Neural crest cell (in vitro differentiated cells): ENCODE measurements at regions not wholly inside any gene's neighbourhood (a gene's known extent, or its start where the extent isn't known, plus 50 kb on each side); places are given as distances from the start of the nearest gene placed in this dataset.
"Not testable (repeated sequence)": the region's sequence is repeated elsewhere in the genome, so short reads cannot be mapped to it uniquely, and the experiment has no call there.

ENCODE experiments used
- DNase-seq: peaks from one replicate; pipeline ENCODE4 v3.0.0; 2021; ENCODE audit warnings: low read depth, mixed read lengths, low spot score
- H3K27ac Mint-ChIP-seq: one replicate; pipeline ENCODE4 v1.8.0; 2021; ENCODE audit warnings: mild to moderate bottlenecking, mixed read lengths; ENCODE audit not compliant: unreplicated experiment
- H3K27me3 Mint-ChIP-seq: 2 replicates; pipeline ENCODE4 v1.8.0; 2021; ENCODE audit warnings: low read depth, mild to moderate bottlenecking, mixed read lengths
- H3K36me3 Mint-ChIP-seq: 2 replicates; pipeline ENCODE4 v1.8.0; 2021; ENCODE audit warnings: low read depth, mild to moderate bottlenecking, mixed read lengths
- H3K4me1 Mint-ChIP-seq: 2 replicates; pipeline ENCODE4 v1.8.0; 2021; ENCODE audit warnings: mixed read lengths
- H3K4me3 Mint-ChIP-seq: one replicate; pipeline ENCODE4 v1.8.0; 2021; ENCODE audit warnings: mild to moderate bottlenecking, mixed read lengths
- H3K9me3 Mint-ChIP-seq: 2 replicates; pipeline ENCODE4 v1.8.0; 2021; ENCODE audit warnings: mixed read lengths
- CTCF ChIP-seq: fragments of 200-600 bp; sonication (generic); conservative IDR thresholded peaks from 2 replicates; pipeline ENCODE4 v1.5.0; 2021; ENCODE audit warnings: antibody characterized with exemption, mild to moderate bottlenecking

GRCh38 chr5:93993161-93993560 is 251.8 kb upstream of the POU5F2 start:
- peaks cover 3% of the 10 kb centered on the region for H3K36me3 Mint-ChIP-seq
- peaks cover 30% of the 10 kb centered on the region for H3K4me1 Mint-ChIP-seq
- no peak overlapping the region for H3K4me3 Mint-ChIP-seq
- H3K9me3 Mint-ChIP-seq, result no peaks in the 10 kb centered on the region
- no peak overlapping the region for H3K27ac Mint-ChIP-seq
- no peaks in the 10 kb centered on the region for H3K27me3 Mint-ChIP-seq
- DNase-seq, result no peak
- TF ChIP-seq CTCF, result no peak

- DNase-seq, result no peak
- H3K27ac Mint-ChIP-seq, result peak overlapping the region; percentile 82
These were observed 249.2 kb upstream of the POU5F2 start for GRCh38 chr5:93990504-93991070.

GRCh38 chr5:93985940-93986570 is 244.7 kb upstream of the POU5F2 start:
- Mint-ChIP-seq H3K4me1 (peaks cover 17% of the 10 kb centered on the region), H3K36me3 (peaks cover 21% of the 10 kb centered on the region)
- not testable (repeated sequence) for H3K9me3 Mint-ChIP-seq, DNase-seq, H3K27ac Mint-ChIP-seq, H3K27me3 Mint-ChIP-seq, H3K4me3 Mint-ChIP-seq

More at GRCh38 chr5:93990504-93991070, 249.2 kb upstream of the POU5F2 start:
- TF ChIP-seq CTCF, result no peak
- H3K27me3 Mint-ChIP-seq, result no peaks in the 10 kb centered on the region
- peak overlapping the region; percentile 72 for H3K4me3 Mint-ChIP-seq
- peaks cover 9% of the 10 kb centered on the region for H3K36me3 Mint-ChIP-seq
- peaks cover 8% of the 10 kb centered on the region for H3K9me3 Mint-ChIP-seq
- peaks cover 30% of the 10 kb centered on the region for H3K4me1 Mint-ChIP-seq

- Mint-ChIP-seq H3K4me3 (no peak overlapping the region), H3K4me1 (no peaks in the 10 kb centered on the region), H3K9me3 (peaks cover 35% of the 10 kb centered on the region), H3K36me3 (peaks cover 53% of the 10 kb centered on the region), H3K27me3 (no peaks in the 10 kb centered on the region), H3K27ac (no peak overlapping the region)
- no peak for DNase-seq
- no peak for TF ChIP-seq CTCF
These were observed 236.8 kb upstream of the POU5F2 start for GRCh38 chr5:93978222-93978621.

- Mint-ChIP-seq H3K27me3 (no peaks in the 10 kb centered on the region), H3K4me3 (no peak overlapping the region), H3K27ac (no peak overlapping the region), H3K36me3 (peaks cover 17% of the 10 kb centered on the region), H3K4me1 (peaks cover 10% of the 10 kb centered on the region), H3K9me3 (peaks cover 7% of the 10 kb centered on the region)
- TF ChIP-seq CTCF, result no peak
- no peak for DNase-seq
These were observed 226.5 kb upstream of the POU5F2 start for GRCh38 chr5:93967923-93968322.

- no peak overlapping the region for H3K27ac Mint-ChIP-seq
- peaks cover 17% of the 10 kb centered on the region for H3K36me3 Mint-ChIP-seq
- H3K4me1 Mint-ChIP-seq, result peaks cover 10% of the 10 kb centered on the region
- H3K9me3 Mint-ChIP-seq, result peaks cover 7% of the 10 kb centered on the region
- H3K27me3 Mint-ChIP-seq, result no peaks in the 10 kb centered on the region
- no peak for DNase-seq
- no peak for TF ChIP-seq CTCF
- H3K4me3 Mint-ChIP-seq, result no peak overlapping the region
These were observed 223.0 kb upstream of the POU5F2 start for GRCh38 chr5:93964421-93964820.
